GM23248 (cell line): ENCODE measurements at regions not wholly inside any gene's neighbourhood (a gene's known extent, or its start where the extent isn't known, plus 50 kb on each side); places are given as distances from the start of the nearest gene placed in this dataset.

ENCODE experiments used
- DNase-seq: peaks from one replicate; pipeline ENCODE4 v3.0.0-alpha.2; 2015
- H2AFZ ChIP-seq: fragments of 200-600 bp; sonication (generic); 2 replicates; pipeline ENCODE4 v1.6.1; 2016; ENCODE audit warnings: antibody characterized with exemption
- H3F3A ChIP-seq: fragments of 200-600 bp; sonication (generic); 2 replicates; pipeline ENCODE4 v1.6.1; 2016; ENCODE audit warnings: mild to moderate bottlenecking, antibody characterized with exemption, mixed run types; ENCODE audit not compliant: insufficient read depth
- H3K27ac ChIP-seq: fragments of 200-600 bp; sonication (generic); 2 replicates; pipeline ENCODE4 v1.5.1; 2016; ENCODE audit warnings: mild to moderate bottlenecking
- H3K27me3 ChIP-seq: fragments of 200-600 bp; sonication (generic); replicated peaks from 2 replicates; pipeline ENCODE4 v1.6.1; 2016; ENCODE audit warnings: mild to moderate bottlenecking; ENCODE audit not compliant: insufficient read depth
- H3K36me3 ChIP-seq: fragments of 200-600 bp; sonication (generic); 2 replicates; pipeline ENCODE4 v1.6.1; 2016; ENCODE audit warnings: low read depth, mild to moderate bottlenecking
- H3K4me1 ChIP-seq: fragments of 200-600 bp; sonication (generic); 2 replicates; pipeline ENCODE4 v1.6.1; 2016; ENCODE audit warnings: mild to moderate bottlenecking; ENCODE audit not compliant: insufficient read depth
- H3K4me2 ChIP-seq: fragments of 200-600 bp; sonication (generic); one replicate; pipeline ENCODE4 v1.6.1; 2016; ENCODE audit warnings: mild to moderate bottlenecking; ENCODE audit not compliant: unreplicated experiment
- H3K4me3 ChIP-seq: fragments of 200-600 bp; sonication (generic); 2 replicates; pipeline ENCODE4 v1.5.1; 2016; ENCODE audit warnings: mild to moderate bottlenecking
- H3K79me2 ChIP-seq: fragments of 200-600 bp; sonication (generic); 2 replicates; pipeline ENCODE4 v1.6.1; 2016; ENCODE audit warnings: mild to moderate bottlenecking; ENCODE audit not compliant: insufficient read depth
- H3K9ac ChIP-seq: fragments of 200-600 bp; sonication (generic); 2 replicates; pipeline ENCODE4 v1.6.1; 2016; ENCODE audit warnings: mild to moderate bottlenecking
- H3K9me2 ChIP-seq: fragments of 200-600 bp; sonication (generic); 2 replicates; pipeline ENCODE4 v1.6.1; 2016; ENCODE audit warnings: mixed run types, mild to moderate bottlenecking, moderate library complexity; ENCODE audit not compliant: insufficient read depth
- H3K9me3 ChIP-seq: fragments of 200-600 bp; sonication (generic); one replicate; pipeline ENCODE4 v1.6.1; 2017; ENCODE audit warnings: low read depth
- H4K20me1 ChIP-seq: fragments of 200-600 bp; sonication (generic); 2 replicates; pipeline ENCODE4 v1.6.0; 2016; ENCODE audit not compliant: insufficient read depth
- EZH2 ChIP-seq: fragments of 200-600 bp; sonication (generic); IDR thresholded peaks from 2 replicates; pipeline ENCODE4 v1.6.1; 2018; ENCODE audit warnings: antibody characterized with exemption, mild to moderate bottlenecking; ENCODE audit not compliant: insufficient read depth, poor library complexity, severe bottlenecking
- EZH2phosphoT487 ChIP-seq: fragments of 200-600 bp; sonication (generic); IDR thresholded peaks from 2 replicates; pipeline ENCODE4 v1.6.1; 2018; ENCODE audit warnings: antibody characterized with exemption, moderate library complexity, mild to moderate bottlenecking, low read depth; ENCODE audit not compliant: insufficient read depth
- WGBS, 2 experiments: methylation state at CpG; one replicate each; pipeline ENCODE4 v1.1.6; 2015 to 2017; ENCODE audit warnings: low lambda C conversion rate in 2 of 2, low coverage in 1 of 2; ENCODE audit errors: missing lambda C conversion rate in 2 of 2; 5-methylcytosine and 5-hydroxymethylcytosine counted together
- in situ Hi-C: fragments of 300-500 bp; cut with MboI; formaldehyde crosslinking; loops from 2 replicates; pipeline ENCODE4 v1.15.0; 2020

- H3K4me1 ChIP-seq: no peaks in the 10 kb centered on the region
- no peaks in the 10 kb centered on the region for H3F3A ChIP-seq
- no peaks in the 10 kb centered on the region for H3K9me2 ChIP-seq
- WGBS, 2 experiments: 8 to 13% methylated on average over 1 of the region's 1 CpG
- in situ Hi-C loops: no loop called here
- TF ChIP-seq EZH2phosphoT487 (no peak), EZH2 (no peak)
- H4K20me1 ChIP-seq: no peaks in the 10 kb centered on the region
- no peak overlapping the region for H3K9ac ChIP-seq
- H3K27ac ChIP-seq: no peak overlapping the region
- no peak overlapping the region for H3K4me2 ChIP-seq
- H2AFZ ChIP-seq: no peak overlapping the region
- no peaks in the 10 kb centered on the region for H3K27me3 ChIP-seq
- no peaks in the 10 kb centered on the region for H3K79me2 ChIP-seq
- no peak for DNase-seq
- H3K4me3 ChIP-seq: no peak overlapping the region
- H3K36me3 ChIP-seq: no peaks in the 10 kb centered on the region
- no peaks in the 10 kb centered on the region for H3K9me3 ChIP-seq
Measured at GRCh38 chr13:58025821-58026220, 394.3 kb downstream of the PCDH17 start.

- in situ Hi-C loops: no loop called here
- DNase-seq: no peak
- H3K9me2 ChIP-seq: no peaks in the 10 kb centered on the region
- TF ChIP-seq EZH2phosphoT487 (no peak), EZH2 (no peak)
- H3K9me3 ChIP-seq: no peaks in the 10 kb centered on the region
- no peak overlapping the region for H3K9ac ChIP-seq
- no peak overlapping the region for H3K4me2 ChIP-seq
- H4K20me1 ChIP-seq: no peaks in the 10 kb centered on the region
- no peak overlapping the region for H2AFZ ChIP-seq
- H3K79me2 ChIP-seq: no peaks in the 10 kb centered on the region
- H3K27ac ChIP-seq: no peak overlapping the region
- H3K27me3 ChIP-seq: no peaks in the 10 kb centered on the region
- WGBS, 2 experiments: 5 to 12% methylated on average over 2 of the region's 2 CpGs
- no peaks in the 10 kb centered on the region for H3K4me1 ChIP-seq
- H3K4me3 ChIP-seq: no peak overlapping the region
- no peaks in the 10 kb centered on the region for H3F3A ChIP-seq
- H3K36me3 ChIP-seq: no peaks in the 10 kb centered on the region
Measured at GRCh38 chr13:58032676-58033460, 401.3 kb downstream of the PCDH17 start.

GRCh38 chr13:58043971-58044370 is 412.4 kb downstream of the PCDH17 start:
- Histone ChIP-seq H4K20me1 (no peaks in the 10 kb centered on the region), H3K27me3 (no peaks in the 10 kb centered on the region), H3K36me3 (no peaks in the 10 kb centered on the region), H3K9me2 (no peaks in the 10 kb centered on the region), H3K79me2 (no peaks in the 10 kb centered on the region), H2AFZ (no peak overlapping the region), H3K4me3 (no peak overlapping the region), H3K9ac (no peak overlapping the region), H3K4me2 (no peak overlapping the region), H3K9me3 (peaks cover 4% of the 10 kb centered on the region), H3K27ac (no peak overlapping the region), H3F3A (no peaks in the 10 kb centered on the region), H3K4me1 (no peaks in the 10 kb centered on the region)
- TF ChIP-seq EZH2: no peak
- TF ChIP-seq EZH2phosphoT487: no peak
- 13 to 20% methylated on average over 2 of the region's 2 CpGs for WGBS, 2 experiments
- in situ Hi-C loops: no loop called here
- DNase-seq: no peak

DNA sequence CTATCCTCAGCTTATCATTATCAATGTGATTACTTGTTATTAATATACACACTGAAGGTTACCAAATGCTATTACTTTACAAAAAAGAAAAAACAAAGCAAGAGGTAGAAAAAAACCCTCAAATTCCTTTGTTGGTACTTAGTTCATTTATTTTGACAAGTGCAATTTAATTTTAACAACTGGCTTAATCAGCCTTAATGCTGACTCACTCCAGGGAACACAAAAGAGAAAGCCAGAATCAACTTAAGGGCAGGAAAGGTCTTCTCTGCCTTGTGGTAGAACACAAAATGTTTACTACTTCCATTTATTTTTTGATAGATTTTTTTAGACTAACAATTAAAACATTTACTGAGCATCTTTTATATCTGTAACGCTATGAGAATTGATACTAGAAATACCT is 417.1 kb downstream of the PCDH17 start:
- Histone ChIP-seq H3K4me2 (no peak overlapping the region), H3K27me3 (no peaks in the 10 kb centered on the region), H3K9me2 (no peaks in the 10 kb centered on the region), H3K27ac (no peak overlapping the region), H3K4me1 (no peaks in the 10 kb centered on the region), H3K4me3 (no peak overlapping the region), H2AFZ (no peak overlapping the region), H3K9me3 (peaks cover 4% of the 10 kb centered on the region), H3K9ac (no peak overlapping the region), H3K36me3 (no peaks in the 10 kb centered on the region), H3F3A (no peaks in the 10 kb centered on the region), H4K20me1 (no peaks in the 10 kb centered on the region), H3K79me2 (no peaks in the 10 kb centered on the region)
- TF ChIP-seq EZH2phosphoT487 (no peak), EZH2 (no peak)
- WGBS, 2 experiments: 19 to 36% methylated on average over 1 of the region's 1 CpG
- in situ Hi-C loops: no loop called here
- no peak for DNase-seq

- H3F3A ChIP-seq: no peaks in the 10 kb centered on the region
- 15 to 19% methylated on average over 4 of the region's 4 CpGs for WGBS, 2 experiments
- H3K27ac ChIP-seq: no peak overlapping the region
- H3K36me3 ChIP-seq: no peaks in the 10 kb centered on the region
- no peaks in the 10 kb centered on the region for H3K27me3 ChIP-seq
- DNase-seq: no peak
- H3K9me3 ChIP-seq: peaks cover 4% of the 10 kb centered on the region
- H3K9me2 ChIP-seq: no peaks in the 10 kb centered on the region
- H2AFZ ChIP-seq: no peak overlapping the region
- H4K20me1 ChIP-seq: no peaks in the 10 kb centered on the region
- in situ Hi-C loops: no loop called here
- no peak overlapping the region for H3K4me3 ChIP-seq
- TF ChIP-seq EZH2 (no peak), EZH2phosphoT487 (no peak)
- H3K9ac ChIP-seq: no peak overlapping the region
- no peaks in the 10 kb centered on the region for H3K4me1 ChIP-seq
- H3K4me2 ChIP-seq: no peak overlapping the region
- no peaks in the 10 kb centered on the region for H3K79me2 ChIP-seq
Measured at GRCh38 chr13:58051396-58051795, 419.9 kb downstream of the PCDH17 start.
